Renal cortical epithelial cell (primary cell): ENCODE measurements at regions not wholly inside any gene's neighbourhood (a gene's known extent, or its start where the extent isn't known, plus 50 kb on each side); places are given as distances from the start of the nearest gene placed in this dataset.

Experiments
- DNase-seq: peaks from one replicate; pipeline ENCODE4 v3.0.0-alpha.2; 2011; ENCODE audit warnings: low read depth

- no peak for DNase-seq
Observed at GRCh38 chr7:1378610-1379601, 80.4 kb downstream of the MICALL2 start.

DNA sequence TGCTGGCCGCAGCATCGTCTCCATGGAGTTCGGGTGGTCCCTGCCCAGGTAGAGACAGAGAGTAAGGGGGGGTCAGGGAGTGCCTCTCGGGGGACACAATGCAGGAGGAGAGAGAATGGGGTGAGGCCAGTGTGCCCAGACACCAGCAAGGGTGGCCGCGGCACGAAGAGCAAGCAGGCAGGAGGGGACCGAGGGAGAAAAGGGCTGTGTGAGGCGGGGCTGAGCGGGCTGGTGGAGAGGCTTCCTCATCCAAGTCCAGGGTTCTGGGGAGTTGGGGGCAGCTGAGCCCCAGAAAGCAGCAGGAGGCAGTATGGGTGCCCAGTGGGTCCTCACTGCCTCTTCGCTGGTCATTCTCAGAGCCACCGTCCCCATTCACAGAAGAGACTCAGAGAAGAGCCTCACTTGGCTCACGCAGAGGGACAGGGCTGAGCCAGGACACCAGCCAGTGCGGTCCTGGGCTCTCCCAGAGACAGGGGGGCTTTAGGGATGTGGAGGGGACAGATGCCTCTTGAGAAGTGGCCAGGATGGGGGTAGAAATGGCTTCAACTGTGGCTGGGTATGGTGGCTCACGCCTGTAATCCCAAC lies 78.9 kb downstream of the MICALL2 start:
- no peak for DNase-seq

DNA sequence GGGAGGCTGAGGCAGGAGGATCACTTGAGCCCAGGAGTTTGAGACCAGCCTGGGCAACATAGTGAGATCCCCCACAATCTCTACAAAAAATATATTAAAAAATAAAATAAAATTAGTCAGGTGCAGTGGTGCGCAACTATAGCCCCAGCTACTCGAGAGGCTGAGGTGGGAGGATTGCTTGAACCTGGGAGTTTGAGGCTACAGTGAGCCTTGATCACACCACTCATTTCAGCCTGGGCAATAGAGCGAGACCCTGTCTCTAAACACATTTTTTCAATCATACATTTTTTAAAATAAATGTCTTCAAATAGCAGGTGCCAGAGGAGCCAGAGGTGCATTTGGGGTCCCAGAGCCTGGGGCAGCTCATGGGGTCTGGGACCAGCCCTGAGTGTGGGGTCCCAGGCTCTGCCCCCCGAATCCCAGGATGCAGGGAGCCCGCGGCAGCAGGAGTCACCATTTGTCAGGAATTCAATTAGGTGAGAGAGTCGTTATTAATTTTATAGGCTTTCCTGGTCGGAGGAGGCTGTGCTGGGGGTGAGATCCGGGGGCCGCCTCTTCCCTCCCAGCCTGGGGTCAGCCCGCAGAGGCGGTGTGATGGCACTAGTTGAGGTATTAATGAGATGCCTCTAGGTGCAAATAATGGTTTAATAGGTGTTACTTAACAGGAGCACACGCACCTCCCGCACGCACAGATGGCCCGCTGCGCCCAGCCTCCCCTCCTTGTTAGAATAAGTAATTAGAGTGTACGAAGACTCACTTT lies 78.3 kb downstream of the MICALL2 start:
- DNase-seq: no peak

- no peak for DNase-seq
Observed at GRCh38 chr7:1382553-1383397, 76.5 kb downstream of the MICALL2 start.

GRCh38 chr7:1383398-1384112 lies 75.7 kb downstream of the MICALL2 start:
- DNase-seq: no peak

- DNase-seq: no peak
Observed at GRCh38 chr7:1384113-1384415, 75.2 kb downstream of the MICALL2 start.
